ENCODE measurements at regions not wholly inside any gene's neighbourhood (a gene's known extent, or its start where the extent isn't known, plus 50 kb on each side); places are given as distances from the start of the nearest gene placed in this dataset.

- TF ChIP-seq CTCF (conservative IDR thresholded peaks at IDR 0.05) (no peak), EZH2 (IDR thresholded peaks at IDR 0.05; ENCODE audit: low read depth) (no peak)
Measured at GRCh38 chr6:159114569-159114968, 54.6 kb upstream of the FNDC1 start.

All from PC-9 (cell line).